Stomach (tissue), 8 donors: ENCODE measurements at regions not wholly inside any gene's neighbourhood (a gene's known extent, or its start where the extent isn't known, plus 50 kb on each side); places are given as distances from the start of the nearest gene placed in this dataset.
A peak's percentile ranks its signal among the peaks of the same experiment; 100 is the strongest.

ENCODE experiments used
- DNase-seq, 2 donors: peaks; one replicate each; pipeline versions ENCODE4 v3.0.0 to v3.0.0-alpha.2; 2013 to 2019
- H3K27ac ChIP-seq, 5 donors: fragments of 200-600 bp in 4 of 5; sonication (generic) in 4 of 5; one replicate each; pipeline ENCODE4 v1.5.1; 2013 to 2019; ENCODE audit warnings: mild to moderate bottlenecking in 1 of 5, moderate library complexity in 1 of 5
- H3K27me3 ChIP-seq, 3 donors: fragments of 200-600 bp; sonication (generic); one replicate each; pipeline ENCODE4 v1.5.1; 2017 to 2019; ENCODE audit warnings: mixed run types in 1 of 3
- H3K36me3 ChIP-seq, 4 donors: fragments of 200-600 bp; sonication (generic); 1 replicate in 3 of 4; 2 replicates in 1 of 4; pipeline ENCODE4 v1.5.1; 2016 to 2019
- H3K4me1 ChIP-seq, 4 donors: fragments of 200-600 bp; sonication (generic); one replicate each; pipeline ENCODE4 v1.5.1; 2016 to 2019
- H3K4me3 ChIP-seq, 4 donors: fragments of 200-600 bp; sonication (generic) in 3 of 4; one replicate each; pipeline ENCODE4 v1.5.1; 2016 to 2019; ENCODE audit warnings: mild to moderate bottlenecking in 1 of 4
- H3K9me3 ChIP-seq, 4 donors: fragments of 200-600 bp; sonication (generic); one replicate each; pipeline ENCODE4 v1.5.1; 2016 to 2019
- CTCF ChIP-seq, 7 experiments: fragments of 450-650 bp in 4 of 7; fragments of 200-600 bp in 3 of 7; sonication (generic) in 3 of 7; IDR thresholded peaks; one replicate each; pipeline ENCODE4 v1.5.1; 2016 to 2019; ENCODE audit warnings: antibody characterized with exemption in 7 of 7, control low read depth in 2 of 7, mild to moderate bottlenecking in 1 of 7
- EP300 ChIP-seq: sonication (generic); formaldehyde crosslinking; IDR thresholded peaks from one replicate; pipeline ENCODE4 v1.6.1; 2017; ENCODE audit warnings: antibody characterized with exemption
- POLR2A ChIP-seq, 4 donors: fragments of 450-650 bp; IDR thresholded peaks; one replicate each; pipeline ENCODE4 v1.6.1; 2016; ENCODE audit warnings: antibody characterized with exemption in 4 of 4, control low read depth in 2 of 4, mild to moderate bottlenecking in 1 of 4, moderate library complexity in 1 of 4
- POLR2AphosphoS5 ChIP-seq, 3 donors: sonication (generic); formaldehyde crosslinking; IDR thresholded peaks; one replicate each; pipeline ENCODE4 v1.6.1; 2016; ENCODE audit warnings: antibody characterized with exemption in 3 of 3
- whole genome bisulfite sequencing, 5 donors: extraction: QIAGEN DNeasy Blood & Tissue Kit in 3 of 5; methylation state at CpG; one replicate each; pipeline versions ENCODE4 v1.1.5 to v1.1.7; 2013 to 2018; 5-methylcytosine and 5-hydroxymethylcytosine counted together
- intact Hi-C: fragments of 100-400 bp; cut with DNase I; formaldehyde crosslinking; loops from one replicate; pipeline ENCODE4 v1.15.1; 2023; ENCODE audit warnings: low total_unique reads
- donor health status: healthy with polysubstance abuse.
- donor health status: Bipolar disorder and iron deficiency.
- donor health status: healthy.

- peaks cover 0 to 6% (median 0%) of the 10 kb centered on the region in 4 donors for H3K4me1 ChIP-seq
- TF ChIP-seq POLR2AphosphoS5 (IDR thresholded peaks at IDR 0.05) (no peak), CTCF (IDR thresholded peaks at IDR 0.05) (no peak), POLR2A (IDR thresholded peaks at IDR 0.05) (no peak), EP300 (no peak)
- intact Hi-C loops, result no loop called here
- no peak for DNase-seq
- H3K36me3 ChIP-seq, result no peaks in the 10 kb centered on the region
- H3K9me3 ChIP-seq, result no peaks in the 10 kb centered on the region
- H3K27me3 ChIP-seq, result no peaks in the 10 kb centered on the region
- H3K27ac ChIP-seq, result no peak overlapping the region
- H3K4me3 ChIP-seq, result no peak overlapping the region
These were observed 338.3 kb upstream of the FSTL5 start for GRCh38 chr4:162502109-162502508.

GRCh38 chr4:162499478-162499877 is 335.7 kb upstream of the FSTL5 start:
- 76 to 88% (median 79%) methylated on average over 1 of the region's 1 CpG for WGBS, 5 donors
- intact Hi-C loops, result no loop called here
- DNase-seq, result no peak
- Histone ChIP-seq H3K4me1 (peaks cover 0 to 6% (median 0%) of the 10 kb centered on the region in 4 donors), H3K27me3 (no peaks in the 10 kb centered on the region), H3K27ac (no peak overlapping the region), H3K36me3 (no peaks in the 10 kb centered on the region), H3K4me3 (no peak overlapping the region), H3K9me3 (no peaks in the 10 kb centered on the region)
- TF ChIP-seq POLR2AphosphoS5 (IDR thresholded peaks at IDR 0.05) (no peak), POLR2A (IDR thresholded peaks at IDR 0.05) (no peak), CTCF (IDR thresholded peaks at IDR 0.05) (peak in 1 of 7 experiments; percentile 34), EP300 (no peak)

GRCh38 chr4:162498168-162498567 is 334.4 kb upstream of the FSTL5 start:
- H3K9me3 ChIP-seq, result no peaks in the 10 kb centered on the region
- intact Hi-C loops, result no loop called here
- TF ChIP-seq POLR2A (IDR thresholded peaks at IDR 0.05) (no peak), CTCF (IDR thresholded peaks at IDR 0.05) (no peak), POLR2AphosphoS5 (IDR thresholded peaks at IDR 0.05) (no peak), EP300 (no peak)
- no peak overlapping the region for H3K4me3 ChIP-seq
- H3K36me3 ChIP-seq, result no peaks in the 10 kb centered on the region
- peak; percentile 35 to 51 for DNase-seq
- no peaks in the 10 kb centered on the region for H3K27me3 ChIP-seq
- WGBS, 5 donors, result 19 to 47% (median 37%) methylated on average over 2 of the region's 2 CpGs
- H3K27ac ChIP-seq, result no peak overlapping the region
- H3K4me1 ChIP-seq, result peaks cover 0 to 6% (median 0%) of the 10 kb centered on the region in 4 donors

GRCh38 chr4:162497564-162498167 is 333.9 kb upstream of the FSTL5 start:
- TF ChIP-seq CTCF (IDR thresholded peaks at IDR 0.05) (peak in 5 of 7 experiments; percentile 52 to 73 (median 70)), POLR2AphosphoS5 (IDR thresholded peaks at IDR 0.05) (no peak), POLR2A (IDR thresholded peaks at IDR 0.05) (no peak), EP300 (no peak)
- WGBS, 5 donors, result 1 to 4% (median 2%) methylated on average over 5 of the region's 5 CpGs
- Histone ChIP-seq H3K27ac (no peak overlapping the region), H3K4me3 (no peak overlapping the region), H3K27me3 (no peaks in the 10 kb centered on the region), H3K9me3 (no peaks in the 10 kb centered on the region), H3K4me1 (peaks cover 0 to 6% (median 0%) of the 10 kb centered on the region in 4 donors), H3K36me3 (no peaks in the 10 kb centered on the region)
- intact Hi-C loops, result no loop called here
- DNase-seq, result peak in 1 of 2 donors; percentile 73
